Mesendoderm (in vitro differentiated cells): ENCODE measurements at regions not wholly inside any gene's neighbourhood (a gene's known extent, or its start where the extent isn't known, plus 50 kb on each side); places are given as distances from the start of the nearest gene placed in this dataset.
A peak's percentile ranks its signal among the peaks of the same experiment; 100 is the strongest.

ENCODE experiments used
- DNase-seq: peaks from one replicate; pipeline ENCODE4 v3.0.0; 2013
- H2AK5ac ChIP-seq: 2 replicates; pipeline ENCODE4 v1.6.1; 2013; ENCODE audit warnings: low read length, inconsistent platforms
- H2BK120ac ChIP-seq: 2 replicates; pipeline ENCODE4 v1.6.1; 2013; ENCODE audit warnings: low read depth, mild to moderate bottlenecking, low read length, moderate library complexity, mixed read lengths
- H2BK15ac ChIP-seq: replicated peaks from 2 replicates; pipeline ENCODE4 v1.6.1; 2013; ENCODE audit warnings: low read depth, mild to moderate bottlenecking, moderate library complexity
- H2BK5ac ChIP-seq: 2 replicates; pipeline ENCODE4 v1.6.1; 2013; ENCODE audit warnings: low read length, inconsistent platforms
- H3K18ac ChIP-seq: 2 replicates; pipeline ENCODE4 v1.6.1; 2013; ENCODE audit warnings: mild to moderate bottlenecking, low read length, mixed read lengths
- H3K23ac ChIP-seq: one replicate; pipeline ENCODE4 v1.6.1; 2013; ENCODE audit warnings: low read length
- H3K27ac ChIP-seq: 2 replicates; pipeline ENCODE4 v1.5.1; 2013; ENCODE audit warnings: low read depth, mild to moderate bottlenecking, inconsistent platforms, low read length, moderate library complexity
- H3K27me3 ChIP-seq: 2 replicates; pipeline ENCODE4 v1.6.1; 2013; ENCODE audit warnings: low read length, control low read depth, mild to moderate bottlenecking, inconsistent platforms; ENCODE audit not compliant: insufficient read depth, poor library complexity
- H3K36me3 ChIP-seq: 2 replicates; pipeline ENCODE4 v1.6.1; 2013; ENCODE audit warnings: low read length, inconsistent platforms; ENCODE audit not compliant: control insufficient read depth, insufficient read depth
- H3K4ac ChIP-seq: one replicate; pipeline ENCODE4 v1.6.1; 2013; ENCODE audit warnings: low read depth, mild to moderate bottlenecking, low read length, moderate library complexity
- H3K4me1 ChIP-seq: 2 replicates; pipeline ENCODE4 v1.6.1; 2013; ENCODE audit warnings: low read depth, low read length, inconsistent platforms; ENCODE audit not compliant: control insufficient read depth
- H3K4me2 ChIP-seq: 2 replicates; pipeline ENCODE4 v1.6.1; 2013; ENCODE audit warnings: low read length
- H3K4me3 ChIP-seq: 2 replicates; pipeline ENCODE4 v1.5.1; 2013; ENCODE audit warnings: mild to moderate bottlenecking, low read length
- H3K56ac ChIP-seq: one replicate; pipeline ENCODE4 v1.6.1; 2013; ENCODE audit warnings: low read length
- H3K79me1 ChIP-seq: 2 replicates; pipeline ENCODE4 v1.6.1; 2013; ENCODE audit warnings: low read length, inconsistent platforms
- H3K79me2 ChIP-seq: 2 replicates; pipeline ENCODE4 v1.6.1; 2013; ENCODE audit warnings: mild to moderate bottlenecking, low read length; ENCODE audit not compliant: control insufficient read depth, insufficient read depth
- H3K9ac ChIP-seq: 2 replicates; pipeline ENCODE4 v1.6.1; 2013; ENCODE audit warnings: low read length, inconsistent platforms
- H4K5ac ChIP-seq: one replicate; pipeline ENCODE4 v1.6.1; 2013; ENCODE audit warnings: low read length
- H4K8ac ChIP-seq: one replicate; pipeline ENCODE4 v1.6.1; 2013; ENCODE audit warnings: low read depth, mild to moderate bottlenecking, control low read depth, low read length, moderate library complexity
- WGBS: extraction: QIAGEN DNeasy Blood & Tissue Kit; methylation state at CpG from one replicate; pipeline ENCODE4 v1.1.7; 2013; ENCODE audit warnings: low lambda C conversion rate, missing lambda C conversion rate; ENCODE audit not compliant: insufficient coverage; ENCODE audit errors: extremely low coverage; 5-methylcytosine and 5-hydroxymethylcytosine counted together

GRCh38 chr4:23707652-23708026 lies 182.2 kb downstream of the PPARGC1A start:
- WGBS, result no CpG with 5 or more reads among the region's 2 CpGs

GRCh38 chr4:23706972-23707651 lies 182.7 kb downstream of the PPARGC1A start:
- H2BK5ac ChIP-seq, result no peak overlapping the region
- no peaks in the 10 kb centered on the region for H3K36me3 ChIP-seq
- H3K4me2 ChIP-seq, result no peak overlapping the region
- no peaks in the 10 kb centered on the region for H3K79me1 ChIP-seq
- H3K23ac ChIP-seq, result no peak overlapping the region
- no peak overlapping the region for H3K27ac ChIP-seq
- no peak for DNase-seq
- H4K5ac ChIP-seq, result no peak overlapping the region
- no peak overlapping the region for H2AK5ac ChIP-seq
- H3K4me3 ChIP-seq, result no peak overlapping the region
- H3K79me2 ChIP-seq, result no peaks in the 10 kb centered on the region
- no peaks in the 10 kb centered on the region for H3K4me1 ChIP-seq
- no peak overlapping the region for H3K4ac ChIP-seq
- H3K27me3 ChIP-seq, result no peaks in the 10 kb centered on the region
- H3K56ac ChIP-seq, result no peak overlapping the region
- no peak overlapping the region for H3K18ac ChIP-seq
- no peak overlapping the region for H3K9ac ChIP-seq
- H4K8ac ChIP-seq, result no peak overlapping the region
- no peak overlapping the region for H2BK15ac ChIP-seq
- whole genome bisulfite sequencing, result no CpG with 5 or more reads among the region's 4 CpGs
- no peak overlapping the region for H2BK120ac ChIP-seq

More at GRCh38 chr4:23707652-23708026, 182.2 kb downstream of the PPARGC1A start:
- Histone ChIP-seq H3K79me1 (no peaks in the 10 kb centered on the region), H3K4me2 (no peak overlapping the region), H2AK5ac (no peak overlapping the region), H3K56ac (no peak overlapping the region), H2BK120ac (no peak overlapping the region), H2BK15ac (no peak overlapping the region), H3K36me3 (no peaks in the 10 kb centered on the region), H3K4ac (no peak overlapping the region), H3K4me3 (no peak overlapping the region), H2BK5ac (no peak overlapping the region), H4K8ac (no peak overlapping the region), H3K79me2 (no peaks in the 10 kb centered on the region), H3K27me3 (no peaks in the 10 kb centered on the region), H3K23ac (no peak overlapping the region), H3K18ac (no peak overlapping the region), H3K4me1 (no peaks in the 10 kb centered on the region), H3K9ac (no peak overlapping the region), H3K27ac (no peak overlapping the region), H4K5ac (no peak overlapping the region)
- DNase-seq, result no peak

- Histone ChIP-seq H3K18ac (no peak overlapping the region), H3K4me1 (no peaks in the 10 kb centered on the region), H3K4ac (no peak overlapping the region), H2AK5ac (no peak overlapping the region), H3K27ac (no peak overlapping the region), H2BK5ac (no peak overlapping the region), H3K56ac (no peak overlapping the region), H2BK15ac (no peak overlapping the region), H3K9ac (no peak overlapping the region), H3K4me2 (no peak overlapping the region), H2BK120ac (no peak overlapping the region), H4K8ac (no peak overlapping the region), H3K36me3 (no peaks in the 10 kb centered on the region), H3K79me2 (no peaks in the 10 kb centered on the region), H3K27me3 (no peaks in the 10 kb centered on the region), H3K23ac (no peak overlapping the region), H4K5ac (no peak overlapping the region), H3K79me1 (no peaks in the 10 kb centered on the region), H3K4me3 (no peak overlapping the region)
- no peak for DNase-seq
- WGBS, result no CpG with 5 or more reads among the region's 4 CpGs
Observed at GRCh38 chr4:23700197-23700596, 189.7 kb downstream of the PPARGC1A start.

GRCh38 chr4:23697722-23698121 lies 192.1 kb downstream of the PPARGC1A start:
- Histone ChIP-seq H3K4me2 (no peak overlapping the region), H3K4ac (no peak overlapping the region), H3K4me3 (no peak overlapping the region), H2AK5ac (no peak overlapping the region), H3K27ac (no peak overlapping the region), H2BK120ac (no peak overlapping the region), H2BK15ac (no peak overlapping the region), H3K4me1 (no peaks in the 10 kb centered on the region), H3K79me2 (no peaks in the 10 kb centered on the region), H3K36me3 (no peaks in the 10 kb centered on the region), H3K79me1 (no peaks in the 10 kb centered on the region), H3K27me3 (no peaks in the 10 kb centered on the region), H3K9ac (no peak overlapping the region), H3K18ac (no peak overlapping the region), H4K8ac (no peak overlapping the region), H3K23ac (no peak overlapping the region), H3K56ac (no peak overlapping the region), H4K5ac (no peak overlapping the region), H2BK5ac (no peak overlapping the region)
- no CpG with 5 or more reads among the region's 3 CpGs for WGBS
- DNase-seq, result no peak

GRCh38 chr4:23697001-23697528 lies 192.8 kb downstream of the PPARGC1A start:
- no peak overlapping the region for H3K4me3 ChIP-seq
- no peak overlapping the region for H3K4ac ChIP-seq
- no peak overlapping the region for H2AK5ac ChIP-seq
- no peaks in the 10 kb centered on the region for H3K27me3 ChIP-seq
- peak; percentile 65 for DNase-seq
- no peak overlapping the region for H3K56ac ChIP-seq
- H2BK15ac ChIP-seq, result no peak overlapping the region
- no peak overlapping the region for H3K9ac ChIP-seq
- H3K18ac ChIP-seq, result peak overlapping the region; percentile 9
- no peak overlapping the region for H3K4me2 ChIP-seq
- H2BK5ac ChIP-seq, result no peak overlapping the region
- no peak overlapping the region for H3K27ac ChIP-seq
- no peak overlapping the region for H3K23ac ChIP-seq
- peak overlapping the region; percentile 24 for H2BK120ac ChIP-seq
- WGBS, result no CpG with 5 or more reads among the region's 1 CpG
- no peaks in the 10 kb centered on the region for H3K4me1 ChIP-seq
- no peaks in the 10 kb centered on the region for H3K79me1 ChIP-seq
- H3K79me2 ChIP-seq, result no peaks in the 10 kb centered on the region
- no peak overlapping the region for H4K5ac ChIP-seq
- H4K8ac ChIP-seq, result no peak overlapping the region
- H3K36me3 ChIP-seq, result no peaks in the 10 kb centered on the region
